ENCODE measurements at regions not wholly inside any gene's neighbourhood (a gene's known extent, or its start where the extent isn't known, plus 50 kb on each side); places are given as distances from the start of the nearest gene placed in this dataset.

DNA sequence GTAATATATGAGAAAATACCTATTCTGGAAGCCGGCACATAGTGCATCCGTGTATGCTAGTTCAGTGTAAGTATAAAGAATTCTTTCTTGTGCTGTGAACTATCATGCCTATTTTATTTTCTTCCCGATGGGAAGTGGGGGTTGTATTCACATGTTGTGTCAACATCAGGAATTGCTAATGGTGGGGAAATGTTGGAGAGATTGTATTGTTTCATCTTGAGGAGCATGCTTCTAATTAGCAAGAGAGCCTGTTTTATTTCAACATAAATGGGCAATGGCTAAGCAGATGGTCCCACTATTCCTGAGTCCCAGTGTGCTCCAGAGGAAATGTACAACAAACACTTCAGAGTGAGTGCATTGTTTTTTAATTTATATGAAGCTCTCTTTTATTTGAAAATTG, 485.2 kb downstream of the PLPP3 start:
- TF ChIP-seq POLR2AphosphoS5 (IDR thresholded peaks at IDR 0.05), result peak in 2 of 3 donors; percentile 60 to 87
- TF ChIP-seq, protein P1, sequence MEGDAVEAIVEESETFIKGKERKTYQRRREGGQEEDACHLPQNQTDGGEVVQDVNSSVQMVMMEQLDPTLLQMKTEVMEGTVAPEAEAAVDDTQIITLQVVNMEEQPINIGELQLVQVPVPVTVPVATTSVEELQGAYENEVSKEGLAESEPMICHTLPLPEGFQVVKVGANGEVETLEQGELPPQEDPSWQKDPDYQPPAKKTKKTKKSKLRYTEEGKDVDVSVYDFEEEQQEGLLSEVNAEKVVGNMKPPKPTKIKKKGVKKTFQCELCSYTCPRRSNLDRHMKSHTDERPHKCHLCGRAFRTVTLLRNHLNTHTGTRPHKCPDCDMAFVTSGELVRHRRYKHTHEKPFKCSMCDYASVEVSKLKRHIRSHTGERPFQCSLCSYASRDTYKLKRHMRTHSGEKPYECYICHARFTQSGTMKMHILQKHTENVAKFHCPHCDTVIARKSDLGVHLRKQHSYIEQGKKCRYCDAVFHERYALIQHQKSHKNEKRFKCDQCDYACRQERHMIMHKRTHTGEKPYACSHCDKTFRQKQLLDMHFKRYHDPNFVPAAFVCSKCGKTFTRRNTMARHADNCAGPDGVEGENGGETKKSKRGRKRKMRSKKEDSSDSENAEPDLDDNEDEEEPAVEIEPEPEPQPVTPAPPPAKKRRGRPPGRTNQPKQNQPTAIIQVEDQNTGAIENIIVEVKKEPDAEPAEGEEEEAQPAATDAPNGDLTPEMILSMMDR (IDR thresholded peaks at IDR 0.05), result no peak

Measured in suprapubic skin (tissue), 3 donors.